ENCODE measurements at regions not wholly inside any gene's neighbourhood (a gene's known extent, or its start where the extent isn't known, plus 50 kb on each side); places are given as distances from the start of the nearest gene placed in this dataset.
"Not testable (repeated sequence)": the region's sequence is repeated elsewhere in the genome, so short reads cannot be mapped to it uniquely, and the experiment has no call there.

- DNase-seq (ENCODE audit: low read depth) = no peak
- TF ChIP-seq CTCF (IDR thresholded peaks at IDR 0.05; ENCODE audit: insufficient read depth, low read depth, low read length, missing control alignments) = no peak
- no peak overlapping the region for H3K4me3 ChIP-seq (ENCODE audit: low read length)
Measured at GRCh38 chr15:99842071-99842470, 108.8 kb upstream of the LYSMD4 start.

DNA sequence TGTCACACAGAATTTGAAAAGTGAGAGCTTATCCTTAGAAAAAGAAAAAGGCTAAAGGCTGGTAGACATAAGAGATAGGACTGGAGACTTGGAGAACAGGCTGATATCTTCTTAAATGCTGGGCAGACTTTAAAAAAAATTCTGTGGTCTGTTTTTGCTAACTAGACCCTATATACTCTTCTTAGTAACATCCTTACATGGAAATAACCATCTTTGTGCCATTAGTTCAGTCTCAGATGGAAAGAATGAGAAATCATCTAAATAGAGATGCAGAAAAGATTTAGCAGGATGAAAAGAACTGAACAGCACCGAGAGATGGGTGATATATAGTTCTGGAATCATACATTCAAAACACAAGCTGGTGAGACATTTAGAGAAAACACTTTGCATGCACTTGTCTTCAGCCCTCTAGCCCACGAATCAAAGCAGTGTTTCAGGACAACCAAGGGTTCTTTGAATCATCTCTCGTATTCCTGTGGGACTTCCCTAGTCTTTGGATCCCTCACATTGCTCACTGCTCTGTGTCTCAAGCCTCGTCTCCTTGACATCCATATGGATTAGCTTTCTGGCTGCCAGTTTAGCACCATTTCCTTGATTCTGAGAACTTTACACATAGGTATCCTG, 93.0 kb upstream of the LYSMD4 start:
- no peak for DNase-seq (ENCODE audit: low read depth)
- no peak for TF ChIP-seq CTCF (IDR thresholded peaks at IDR 0.05; ENCODE audit: insufficient read depth, low read depth, low read length, missing control alignments)
- no peak overlapping the region for H3K4me3 ChIP-seq (ENCODE audit: low read length)

GRCh38 chr15:99823346-99823745, 90.1 kb upstream of the LYSMD4 start:
- H3K4me3 ChIP-seq (ENCODE audit: low read length) = no peak overlapping the region
- no peak for TF ChIP-seq CTCF (IDR thresholded peaks at IDR 0.05; ENCODE audit: insufficient read depth, low read depth, low read length, missing control alignments)
- DNase-seq (ENCODE audit: low read depth) = no peak

DNA sequence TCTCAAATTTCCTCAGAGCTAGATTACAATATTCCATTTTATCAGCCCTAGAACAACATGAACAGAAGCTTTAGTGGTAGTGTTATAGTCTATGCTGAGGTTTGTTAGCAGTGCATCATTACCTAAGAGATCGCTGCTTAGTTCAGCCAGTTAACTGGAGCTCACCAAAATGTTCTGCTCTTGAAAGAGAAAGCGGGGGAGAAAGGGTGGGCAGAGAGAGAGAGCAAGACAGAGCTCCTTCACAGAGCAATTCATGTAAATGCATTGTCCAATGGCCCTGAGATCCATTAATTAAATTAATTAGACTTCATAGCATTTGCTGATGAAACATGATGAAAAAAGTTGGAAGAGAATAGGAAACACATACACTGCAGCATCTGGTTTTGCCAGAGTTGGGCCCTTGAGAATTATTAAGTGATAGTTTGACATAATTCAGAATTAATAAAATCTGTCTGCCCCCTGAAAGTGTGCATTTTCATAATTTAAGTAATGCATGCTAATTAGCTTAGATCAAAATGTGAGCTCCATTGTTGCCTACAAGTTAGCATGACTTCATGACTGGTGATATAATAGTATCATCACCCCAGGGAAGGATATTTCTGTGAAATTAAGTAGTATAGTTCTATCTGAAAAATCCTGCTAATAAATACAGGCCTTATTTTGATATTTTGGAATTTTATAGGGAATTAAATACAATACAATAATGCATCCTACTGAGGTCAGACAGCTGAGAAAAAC, 86.9 kb upstream of the LYSMD4 start:
- no peak overlapping the region for H3K4me3 ChIP-seq (ENCODE audit: low read length)
- DNase-seq (ENCODE audit: low read depth) = no peak
- TF ChIP-seq CTCF (IDR thresholded peaks at IDR 0.05; ENCODE audit: insufficient read depth, low read depth, low read length, missing control alignments) = no peak

GRCh38 chr15:99818872-99819271, 85.6 kb upstream of the LYSMD4 start:
- H3K4me3 ChIP-seq (ENCODE audit: low read length) = no peak overlapping the region
- DNase-seq (ENCODE audit: low read depth) = no peak
- TF ChIP-seq CTCF (IDR thresholded peaks at IDR 0.05; ENCODE audit: insufficient read depth, low read depth, low read length, missing control alignments) = no peak

DNA sequence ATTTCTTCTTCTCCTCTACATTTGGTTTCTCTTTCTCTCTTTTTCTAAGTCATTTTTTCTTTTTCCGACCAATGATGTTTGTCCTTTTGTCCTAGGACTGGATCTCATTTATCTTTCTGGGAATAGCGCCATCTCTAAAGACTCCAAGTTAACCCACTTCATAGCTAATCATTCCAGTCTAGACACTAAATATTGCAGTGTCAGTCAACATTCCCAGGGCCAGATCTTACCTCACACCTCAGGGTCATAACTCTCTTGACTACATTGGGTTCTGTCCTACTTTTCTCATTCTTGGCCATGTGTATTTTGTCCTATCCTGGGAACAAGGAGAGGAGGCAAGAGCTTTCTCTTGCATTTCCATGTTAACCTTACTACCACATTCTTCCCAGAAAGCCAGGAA, 83.6 kb upstream of the LYSMD4 start:
- not testable (repeated sequence) for H3K4me3 ChIP-seq (ENCODE audit: low read length); DNase-seq (ENCODE audit: low read depth)

DNA sequence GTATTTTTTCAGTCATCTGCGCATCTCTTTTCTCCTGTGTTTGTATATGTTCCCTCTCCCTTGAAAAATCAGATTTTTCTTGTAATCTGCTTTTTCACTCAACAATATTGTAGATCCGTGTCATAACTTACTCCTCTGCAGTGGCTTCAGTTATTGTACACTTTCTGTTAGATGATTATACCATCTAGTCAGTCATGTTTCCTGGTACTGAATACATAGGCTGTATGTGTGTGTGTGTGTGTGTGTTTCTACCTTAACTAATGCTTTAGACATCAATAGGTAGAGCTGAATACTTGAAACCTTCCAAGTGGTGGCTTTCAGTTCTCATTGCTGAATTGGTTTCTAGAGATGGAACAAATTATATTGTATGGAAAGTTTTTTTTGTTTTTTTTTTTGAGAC, 77.4 kb upstream of the LYSMD4 start:
- not testable (repeated sequence) for DNase-seq (ENCODE audit: low read depth); H3K4me3 ChIP-seq (ENCODE audit: low read length)

DNA sequence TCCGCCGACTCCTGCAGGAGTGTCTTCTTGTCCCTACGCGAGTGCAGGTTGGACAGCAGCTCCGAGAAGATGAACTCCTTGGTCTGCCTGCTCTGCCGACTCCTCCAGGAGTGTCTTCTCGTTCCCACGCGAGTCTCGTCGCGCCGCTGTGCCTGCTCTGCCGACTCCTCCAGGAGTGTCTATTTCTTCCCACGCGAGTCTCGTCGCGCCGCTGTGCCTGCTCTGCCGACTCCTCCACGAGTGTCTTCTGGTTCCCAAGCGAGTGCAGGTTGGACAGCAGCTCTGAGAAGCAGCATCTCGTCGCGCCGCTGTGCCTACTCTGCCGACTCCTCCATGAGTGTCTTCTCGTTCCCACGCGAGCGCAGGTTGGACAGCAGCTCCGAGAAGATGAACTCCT, 66.6 kb upstream of the LYSMD4 start:
- not testable (repeated sequence) for DNase-seq (ENCODE audit: low read depth); H3K4me3 ChIP-seq (ENCODE audit: low read length)

DNA sequence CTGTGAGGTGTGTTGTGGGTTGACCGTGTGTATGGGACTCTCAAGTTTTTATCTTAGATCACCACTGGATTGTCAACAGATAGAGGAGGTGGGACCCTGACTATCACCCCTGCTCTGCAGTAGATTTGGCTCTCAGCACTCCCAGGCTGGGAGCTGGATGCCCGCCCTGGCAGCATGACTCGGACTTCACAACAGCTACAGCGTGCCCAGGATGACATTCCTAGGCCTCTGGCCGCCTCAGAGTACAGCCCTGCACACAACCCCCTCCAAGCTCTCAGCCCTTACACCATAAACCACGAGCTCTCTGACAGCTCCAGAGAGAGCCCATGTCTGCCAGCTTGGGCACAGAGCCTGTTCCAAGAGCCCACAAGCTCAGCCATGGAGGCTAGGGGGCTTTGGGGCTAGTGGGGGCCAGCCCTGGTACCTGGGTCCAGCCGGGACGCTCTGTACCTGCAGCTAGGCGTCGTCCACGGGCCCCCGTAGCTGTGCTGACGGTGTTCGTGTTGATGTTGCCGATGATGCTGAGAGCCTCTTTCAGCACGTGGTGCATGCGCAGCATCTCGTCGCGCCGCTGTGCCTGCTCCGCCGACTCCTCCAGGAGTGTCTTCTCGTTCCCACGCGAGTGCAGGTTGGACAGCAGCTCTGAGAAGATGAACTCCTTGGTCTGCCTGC, 66.1 kb upstream of the LYSMD4 start:
- not testable (repeated sequence) for DNase-seq (ENCODE audit: low read depth); H3K4me3 ChIP-seq (ENCODE audit: low read length)

- H3K4me3 ChIP-seq (ENCODE audit: low read length); DNase-seq (ENCODE audit: low read depth): not testable (repeated sequence)
Measured at GRCh38 chr15:99796940-99797870, 64.0 kb upstream of the LYSMD4 start.

- H3K4me3 ChIP-seq (ENCODE audit: low read length); DNase-seq (ENCODE audit: low read depth): not testable (repeated sequence)
Measured at GRCh38 chr15:99791881-99792807, 58.9 kb upstream of the LYSMD4 start.
